ENCODE measurements at regions not wholly inside any gene's neighbourhood (a gene's known extent, or its start where the extent isn't known, plus 50 kb on each side); places are given as distances from the start of the nearest gene placed in this dataset.

GRCh38 chr21:43269440-43269839, 100.6 kb downstream of the CRYAA start:
- no peak overlapping the region for H2BK120ac ChIP-seq (replicated peaks; ENCODE audit: low read depth, low read length)
- no peaks in the 10 kb centered on the region for H3K79me1 ChIP-seq (ENCODE audit: low read depth, low read length)
- ChIA-PET CTCF (ENCODE audit: partially characterized antibody) (interaction anchor here (0.7 to 2.6 kb wide), 12 partner anchors 8 to 78 kb away, joined by 3 to 8 read pairs (median 4); no protein-coding TSS in a partner anchor), POLR2A (ENCODE audit: partially characterized antibody) (interaction anchor here (1.2 kb wide), 1 partner anchor 8 kb away, joined by 3 read pairs; no protein-coding TSS in a partner anchor)
- H2BK20ac ChIP-seq (ENCODE audit: low read length), result no peak overlapping the region
- no peak overlapping the region for H3K4me3 ChIP-seq (ENCODE audit: extremely low read depth in 1 of 4, insufficient read depth in 2 of 4, low read depth in 3 of 4, low read length in 4 of 4)
- H2BK5ac ChIP-seq (ENCODE audit: low read depth, low read length), result no peak overlapping the region
- H3K79me2 ChIP-seq (ENCODE audit: control insufficient read depth in 1 of 2, insufficient read depth in 2 of 2, low read length in 2 of 2), result no peaks in the 10 kb centered on the region
- no peak overlapping the region for H3K23ac ChIP-seq (ENCODE audit: insufficient read length)
- H3K4me2 ChIP-seq (ENCODE audit: insufficient read depth in 1 of 2, low read depth in 2 of 2, low read length in 2 of 2), result no peak overlapping the region
- H3K56ac ChIP-seq (replicated peaks; ENCODE audit: insufficient read length, low read depth, low read length), result no peak overlapping the region
- H3K9ac ChIP-seq (replicated peaks in 1 of 4; ENCODE audit: extremely low read depth in 1 of 4, low read depth in 3 of 4, low read length in 3 of 4), result no peak overlapping the region
- no peak overlapping the region for H3K27ac ChIP-seq (ENCODE audit: low read depth, low read length)
- H3K9me3 ChIP-seq (ENCODE audit: insufficient read depth in 2 of 2, low read depth in 1 of 2, low read length in 1 of 2), result no peaks in the 10 kb centered on the region
- H3K27me3 ChIP-seq (replicated peaks in 1 of 4; ENCODE audit: control insufficient read depth in 3 of 4, extremely low read depth in 1 of 4, insufficient read depth in 3 of 4, low read length in 3 of 4), result no peaks in the 10 kb centered on the region
- H3K4ac ChIP-seq (replicated peaks; ENCODE audit: insufficient read length, low read depth, low read length), result no peak overlapping the region
- no peak overlapping the region for H3K14ac ChIP-seq (ENCODE audit: insufficient read length)
- TF ChIP-seq RAD21 (IDR thresholded peaks at IDR 0.05 in 1 of 2, conservative IDR thresholded peaks at IDR 0.05 in 1 of 2; ENCODE audit: low read depth in 2 of 2, low read length in 2 of 2), result peak; percentile 30 to 58; a peak in 3 of 4 replicates
- peak in 2 of 3 experiments; percentile 55 to 68; a peak in 3 of 4 replicates for TF ChIP-seq CTCF (IDR thresholded peaks at IDR 0.05; ENCODE audit: control extremely low read depth in 1 of 3, insufficient read depth in 1 of 3, low read depth in 1 of 3, low read length in 3 of 3)
- TF ChIP-seq RXRA (IDR thresholded peaks at IDR 0.05; ENCODE audit: insufficient read depth, low read depth, low read length), result no peak
- no peak for TF ChIP-seq SUZ12 (IDR thresholded peaks at IDR 0.05; ENCODE audit: low read length)
- no peak for TF ChIP-seq CBX8 (IDR thresholded peaks at IDR 0.05; ENCODE audit: borderline replicate concordance, low read depth, low read length)
- H3K4me1 ChIP-seq (replicated peaks in 1 of 4; ENCODE audit: control insufficient read depth in 3 of 4, insufficient read depth in 4 of 4, low read length in 3 of 4), result no peaks in the 10 kb centered on the region
- H4K91ac ChIP-seq (replicated peaks; ENCODE audit: insufficient read length, low read length), result no peak overlapping the region
- H2AK5ac ChIP-seq (ENCODE audit: low read depth, low read length), result no peak overlapping the region
- H4K20me1 ChIP-seq (replicated peaks in 1 of 2; ENCODE audit: control insufficient read depth in 1 of 2, insufficient read depth in 2 of 2, low read length in 2 of 2), result no peaks in the 10 kb centered on the region
- DNase-seq (ENCODE audit: low read depth in 1 of 2, low spot score in 2 of 2) (peak in 1 of 2 experiments; percentile 73), FAIRE-seq (no peak)
- H2BK12ac ChIP-seq (ENCODE audit: low read depth, low read length), result peak overlapping the region; percentile 1; the same call in 1 of the 2 replicates
- H4K8ac ChIP-seq (ENCODE audit: extremely low read depth, insufficient read depth, low read length), result no peak overlapping the region; the same call in 1 of the 2 replicates
- no peak overlapping the region for H4K5ac ChIP-seq (ENCODE audit: insufficient read length, low read depth, low read length)
- H2AFZ ChIP-seq (ENCODE audit: low read length), result no peak overlapping the region
- H3K18ac ChIP-seq (ENCODE audit: extremely low read depth, low read length), result no peak overlapping the region
- no peaks in the 10 kb centered on the region for H3K36me3 ChIP-seq (ENCODE audit: control insufficient read depth in 2 of 4, insufficient read depth in 4 of 4, low read length in 3 of 4)
- 87% methylated on average over 10 of the region's 10 CpGs; no CpG with 5 or more reads in 1 of the 2 experiments for whole genome bisulfite sequencing, 2 experiments (ENCODE audit: extremely low coverage in 1 of 2, insufficient coverage in 1 of 2, insufficient read length in 1 of 2, insufficient replicate concordance in 2 of 2, low coverage in 1 of 2, low lambda C conversion rate in 2 of 2, missing lambda C conversion rate in 1 of 2)
- H3K23me2 ChIP-seq (ENCODE audit: low read depth, low read length), result no peaks in the 10 kb centered on the region
- H2BK15ac ChIP-seq (ENCODE audit: low read length), result 0 out of 2 replicates have a peak overlapping the region, but pooled peaks have one; percentile 61

All from H1 (cell line).